ENCODE measurements at regions not wholly inside any gene's neighbourhood (a gene's known extent, or its start where the extent isn't known, plus 50 kb on each side); places are given as distances from the start of the nearest gene placed in this dataset.

DNA sequence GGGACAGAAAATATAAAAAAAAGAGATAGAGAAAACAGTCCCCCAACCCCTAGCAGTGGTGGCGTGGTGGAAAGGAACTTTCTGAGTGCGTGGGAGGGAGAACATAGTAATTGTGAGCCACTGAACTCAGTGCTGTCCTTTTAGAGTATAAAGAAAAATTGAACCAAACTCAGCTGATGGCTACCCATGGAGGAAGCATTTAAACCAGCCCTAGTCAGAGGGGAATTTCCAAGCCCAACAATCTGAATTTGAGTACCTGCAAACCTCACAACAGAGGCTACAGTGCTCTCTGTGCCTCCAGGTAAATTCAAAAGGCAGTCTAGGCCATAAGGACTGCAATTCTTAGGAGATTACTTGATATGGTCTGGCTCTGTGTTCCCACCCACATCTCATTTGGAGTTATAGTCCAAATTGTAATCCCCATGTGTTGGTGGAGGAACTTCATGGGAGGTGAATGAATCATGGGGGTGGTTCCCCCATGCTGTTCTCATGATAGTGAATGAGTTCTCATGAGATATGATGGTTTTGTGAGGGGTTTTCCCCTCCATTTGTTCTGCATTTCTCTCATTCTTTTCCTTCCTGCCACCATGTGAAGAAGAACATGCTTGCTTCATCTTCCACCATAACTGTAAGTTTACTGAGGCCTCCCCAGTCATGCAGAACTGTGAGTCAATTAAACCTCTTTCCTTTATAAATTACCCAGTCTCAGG is 687.8 kb downstream of the FAM181B start:
- TF ChIP-seq ZFP30 (CRISPR knock-in tag; IDR thresholded peaks at IDR 0.05) (no peak), SNAI2 (CRISPR knock-in tag; IDR thresholded peaks at IDR 0.05) (no peak), TCF4 (CRISPR knock-in tag; IDR thresholded peaks at IDR 0.05; ENCODE audit: borderline replicate concordance) (no peak), OSR1 (CRISPR knock-in tag; IDR thresholded peaks at IDR 0.05) (no peak), ZC3H10 (CRISPR knock-in tag; IDR thresholded peaks at IDR 0.05) (no peak), PPARA (CRISPR knock-in tag; IDR thresholded peaks at IDR 0.05; ENCODE audit: borderline replicate concordance) (no peak), ISL1 (CRISPR knock-in tag; IDR thresholded peaks at IDR 0.05) (no peak), ZFP3 (CRISPR knock-in tag; IDR thresholded peaks at IDR 0.05) (no peak), GLIS3 (CRISPR knock-in tag; IDR thresholded peaks at IDR 0.05) (no peak)
- TF ChIP-seq, protein P1, sequence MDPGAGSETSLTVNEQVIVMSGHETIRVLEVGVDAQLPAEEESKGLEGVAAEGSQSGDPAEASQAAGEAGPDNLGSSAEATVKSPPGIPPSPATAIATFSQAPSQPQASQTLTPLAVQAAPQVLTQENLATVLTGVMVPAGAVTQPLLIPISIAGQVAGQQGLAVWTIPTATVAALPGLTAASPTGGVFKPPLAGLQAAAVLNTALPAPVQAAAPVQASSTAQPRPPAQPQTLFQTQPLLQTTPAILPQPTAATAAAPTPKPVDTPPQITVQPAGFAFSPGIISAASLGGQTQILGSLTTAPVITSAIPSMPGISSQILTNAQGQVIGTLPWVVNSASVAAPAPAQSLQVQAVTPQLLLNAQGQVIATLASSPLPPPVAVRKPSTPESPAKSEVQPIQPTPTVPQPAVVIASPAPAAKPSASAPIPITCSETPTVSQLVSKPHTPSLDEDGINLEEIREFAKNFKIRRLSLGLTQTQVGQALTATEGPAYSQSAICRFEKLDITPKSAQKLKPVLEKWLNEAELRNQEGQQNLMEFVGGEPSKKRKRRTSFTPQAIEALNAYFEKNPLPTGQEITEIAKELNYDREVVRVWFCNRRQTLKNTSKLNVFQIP (CRISPR knock-in tag; IDR thresholded peaks at IDR 0.05; ENCODE audit: borderline replicate concordance, low read depth), result no peak
- ATAC-seq, result no peak

DNA sequence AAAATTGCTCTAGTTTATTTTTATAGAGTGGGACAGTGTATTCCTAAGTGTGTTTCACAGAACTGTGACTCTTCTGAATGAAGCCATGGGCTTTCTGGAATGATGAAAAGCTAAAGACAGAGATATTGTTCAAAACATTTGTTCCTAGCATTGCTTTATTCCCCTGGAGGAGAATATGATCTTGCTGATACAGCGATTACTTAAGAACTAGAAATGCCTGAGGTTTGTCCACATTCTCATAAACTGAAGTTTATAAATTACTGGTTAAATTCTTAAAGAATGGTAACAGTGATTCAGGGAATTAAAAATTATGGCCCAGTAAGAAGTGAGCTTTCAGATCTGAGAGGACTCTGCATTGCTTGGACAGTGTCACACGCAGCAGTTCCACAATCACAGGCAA is 690.3 kb downstream of the FAM181B start:
- TF ChIP-seq TOX (CRISPR knock-in tag; IDR thresholded peaks at IDR 0.05; ENCODE audit: borderline replicate concordance) (no peak), PPARA (CRISPR knock-in tag; IDR thresholded peaks at IDR 0.05; ENCODE audit: borderline replicate concordance) (no peak), ZFP3 (CRISPR knock-in tag; IDR thresholded peaks at IDR 0.05) (no peak), SNAI2 (CRISPR knock-in tag; IDR thresholded peaks at IDR 0.05) (no peak), ESRRG (CRISPR knock-in tag; IDR thresholded peaks at IDR 0.05) (no peak), ZNF565 (CRISPR knock-in tag; conservative IDR thresholded peaks at IDR 0.05; ENCODE audit: low read depth) (no peak), ZC3H10 (CRISPR knock-in tag; IDR thresholded peaks at IDR 0.05) (no peak), ARNTL (CRISPR knock-in tag; IDR thresholded peaks at IDR 0.05; ENCODE audit: borderline replicate concordance, low read depth) (no peak), GLIS3 (CRISPR knock-in tag; IDR thresholded peaks at IDR 0.05) (no peak), ZNF8 (CRISPR knock-in tag; IDR thresholded peaks at IDR 0.05) (no peak)
- TF ChIP-seq, protein P2, sequence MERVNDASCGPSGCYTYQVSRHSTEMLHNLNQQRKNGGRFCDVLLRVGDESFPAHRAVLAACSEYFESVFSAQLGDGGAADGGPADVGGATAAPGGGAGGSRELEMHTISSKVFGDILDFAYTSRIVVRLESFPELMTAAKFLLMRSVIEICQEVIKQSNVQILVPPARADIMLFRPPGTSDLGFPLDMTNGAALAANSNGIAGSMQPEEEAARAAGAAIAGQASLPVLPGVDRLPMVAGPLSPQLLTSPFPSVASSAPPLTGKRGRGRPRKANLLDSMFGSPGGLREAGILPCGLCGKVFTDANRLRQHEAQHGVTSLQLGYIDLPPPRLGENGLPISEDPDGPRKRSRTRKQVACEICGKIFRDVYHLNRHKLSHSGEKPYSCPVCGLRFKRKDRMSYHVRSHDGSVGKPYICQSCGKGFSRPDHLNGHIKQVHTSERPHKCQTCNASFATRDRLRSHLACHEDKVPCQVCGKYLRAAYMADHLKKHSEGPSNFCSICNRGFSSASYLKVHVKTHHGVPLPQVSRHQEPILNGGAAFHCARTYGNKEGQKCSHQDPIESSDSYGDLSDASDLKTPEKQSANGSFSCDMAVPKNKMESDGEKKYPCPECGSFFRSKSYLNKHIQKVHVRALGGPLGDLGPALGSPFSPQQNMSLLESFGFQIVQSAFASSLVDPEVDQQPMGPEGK (CRISPR knock-in tag; IDR thresholded peaks at IDR 0.05; ENCODE audit: borderline replicate concordance), result no peak
- TF ChIP-seq, protein P3, sequence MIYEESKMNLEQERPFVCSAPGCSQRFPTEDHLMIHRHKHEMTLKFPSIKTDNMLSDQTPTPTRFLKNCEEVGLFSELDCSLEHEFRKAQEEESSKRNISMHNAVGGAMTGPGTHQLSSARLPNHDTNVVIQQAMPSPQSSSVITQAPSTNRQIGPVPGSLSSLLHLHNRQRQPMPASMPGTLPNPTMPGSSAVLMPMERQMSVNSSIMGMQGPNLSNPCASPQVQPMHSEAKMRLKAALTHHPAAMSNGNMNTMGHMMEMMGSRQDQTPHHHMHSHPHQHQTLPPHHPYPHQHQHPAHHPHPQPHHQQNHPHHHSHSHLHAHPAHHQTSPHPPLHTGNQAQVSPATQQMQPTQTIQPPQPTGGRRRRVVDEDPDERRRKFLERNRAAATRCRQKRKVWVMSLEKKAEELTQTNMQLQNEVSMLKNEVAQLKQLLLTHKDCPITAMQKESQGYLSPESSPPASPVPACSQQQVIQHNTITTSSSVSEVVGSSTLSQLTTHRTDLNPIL (CRISPR knock-in tag; IDR thresholded peaks at IDR 0.05; ENCODE audit: low read depth), result no peak
- TF ChIP-seq, protein P4, sequence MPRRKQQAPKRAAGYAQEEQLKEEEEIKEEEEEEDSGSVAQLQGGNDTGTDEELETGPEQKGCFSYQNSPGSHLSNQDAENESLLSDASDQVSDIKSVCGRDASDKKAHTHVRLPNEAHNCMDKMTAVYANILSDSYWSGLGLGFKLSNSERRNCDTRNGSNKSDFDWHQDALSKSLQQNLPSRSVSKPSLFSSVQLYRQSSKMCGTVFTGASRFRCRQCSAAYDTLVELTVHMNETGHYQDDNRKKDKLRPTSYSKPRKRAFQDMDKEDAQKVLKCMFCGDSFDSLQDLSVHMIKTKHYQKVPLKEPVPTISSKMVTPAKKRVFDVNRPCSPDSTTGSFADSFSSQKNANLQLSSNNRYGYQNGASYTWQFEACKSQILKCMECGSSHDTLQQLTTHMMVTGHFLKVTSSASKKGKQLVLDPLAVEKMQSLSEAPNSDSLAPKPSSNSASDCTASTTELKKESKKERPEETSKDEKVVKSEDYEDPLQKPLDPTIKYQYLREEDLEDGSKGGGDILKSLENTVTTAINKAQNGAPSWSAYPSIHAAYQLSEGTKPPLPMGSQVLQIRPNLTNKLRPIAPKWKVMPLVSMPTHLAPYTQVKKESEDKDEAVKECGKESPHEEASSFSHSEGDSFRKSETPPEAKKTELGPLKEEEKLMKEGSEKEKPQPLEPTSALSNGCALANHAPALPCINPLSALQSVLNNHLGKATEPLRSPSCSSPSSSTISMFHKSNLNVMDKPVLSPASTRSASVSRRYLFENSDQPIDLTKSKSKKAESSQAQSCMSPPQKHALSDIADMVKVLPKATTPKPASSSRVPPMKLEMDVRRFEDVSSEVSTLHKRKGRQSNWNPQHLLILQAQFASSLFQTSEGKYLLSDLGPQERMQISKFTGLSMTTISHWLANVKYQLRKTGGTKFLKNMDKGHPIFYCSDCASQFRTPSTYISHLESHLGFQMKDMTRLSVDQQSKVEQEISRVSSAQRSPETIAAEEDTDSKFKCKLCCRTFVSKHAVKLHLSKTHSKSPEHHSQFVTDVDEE (CRISPR knock-in tag; IDR thresholded peaks at IDR 0.05), result no peak
- TF ChIP-seq, protein P1 (CRISPR knock-in tag; IDR thresholded peaks at IDR 0.05; ENCODE audit: borderline replicate concordance, low read depth), result no peak
- no peak for ATAC-seq

DNA sequence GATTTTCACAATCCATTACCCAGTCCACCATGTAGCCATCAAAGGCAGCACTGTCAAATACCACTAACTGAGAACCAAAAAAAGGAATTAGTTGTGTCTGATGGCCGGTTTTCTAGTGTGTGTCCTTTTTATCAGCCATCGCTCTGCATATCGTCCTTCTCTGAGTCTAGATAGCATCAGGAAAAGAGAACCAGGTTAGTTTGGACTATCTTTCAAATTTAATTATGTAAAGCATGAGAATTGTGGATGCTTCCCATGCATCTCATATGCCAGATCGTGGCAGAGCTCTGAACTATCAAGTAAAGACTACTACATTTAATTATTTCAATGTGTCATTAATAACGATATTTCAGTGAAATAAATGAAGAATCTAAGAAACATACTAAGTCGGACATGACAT is 691.9 kb downstream of the FAM181B start:
- TF ChIP-seq ZNF565 (CRISPR knock-in tag; conservative IDR thresholded peaks at IDR 0.05; ENCODE audit: low read depth), result no peak
- TF ChIP-seq TCF4 (CRISPR knock-in tag; IDR thresholded peaks at IDR 0.05; ENCODE audit: borderline replicate concordance), result peak; percentile 77; the same call in 1 of the 2 replicates
- no peak for TF ChIP-seq BACH2 (CRISPR knock-in tag; IDR thresholded peaks at IDR 0.05; ENCODE audit: borderline replicate concordance)
- ATAC-seq, result no peak

All from SK-N-SH treated with all-trans-retinoic acid at 6 μM for 48 hours (cell line).